ENCODE measurements at regions not wholly inside any gene's neighbourhood (a gene's known extent, or its start where the extent isn't known, plus 50 kb on each side); places are given as distances from the start of the nearest gene placed in this dataset.
A peak's percentile ranks its signal among the peaks of the same experiment; 100 is the strongest.
"Not testable (repeated sequence)": the region's sequence is repeated elsewhere in the genome, so short reads cannot be mapped to it uniquely, and the experiment has no call there.

- H3K4me1 ChIP-seq (ENCODE audit: control insufficient read depth, insufficient read depth, low read length) = no peaks in the 10 kb centered on the region
- H3K27me3 ChIP-seq (ENCODE audit: control insufficient read depth, insufficient read depth, low read length) = no peaks in the 10 kb centered on the region
- H3K27ac ChIP-seq (ENCODE audit: low read length) = no peak overlapping the region
- peak; percentile 16 for DNase-seq (ENCODE audit: low read depth, low spot score)
- no peak overlapping the region for H3K4me3 ChIP-seq (ENCODE audit: low read length)
- no peaks in the 10 kb centered on the region for H3K9me3 ChIP-seq (ENCODE audit: control insufficient read depth, insufficient read depth, low read length)
- H3K36me3 ChIP-seq (ENCODE audit: control insufficient read depth, insufficient read depth, low read length) = no peaks in the 10 kb centered on the region
- WGBS (ENCODE audit: insufficient coverage, insufficient read length) = no CpG with 5 or more reads among the region's 6 CpGs
Observed at GRCh38 chr12:9378430-9378835, 170.2 kb upstream of the PZP start.

- H3K4me1 ChIP-seq (ENCODE audit: control insufficient read depth, insufficient read depth, low read length) = no peaks in the 10 kb centered on the region
- no CpG with 5 or more reads among the region's 2 CpGs for WGBS (ENCODE audit: insufficient coverage, insufficient read length)
- peak; percentile 13 for DNase-seq (ENCODE audit: low read depth, low spot score)
Observed at GRCh38 chr12:9372202-9372601, 164.0 kb upstream of the PZP start.

GRCh38 chr12:9367828-9368227, 159.6 kb upstream of the PZP start:
- no peaks in the 10 kb centered on the region for H3K27me3 ChIP-seq (ENCODE audit: control insufficient read depth, insufficient read depth, low read length)
- H3K9me3 ChIP-seq (ENCODE audit: control insufficient read depth, insufficient read depth, low read length) = no peaks in the 10 kb centered on the region
- H3K4me1 ChIP-seq (ENCODE audit: control insufficient read depth, insufficient read depth, low read length) = peaks cover 5% of the 10 kb centered on the region; the same call in 1 of the 2 replicates
- H3K27ac ChIP-seq (ENCODE audit: low read length) = no peak overlapping the region
- WGBS (ENCODE audit: insufficient coverage, insufficient read length) = no CpG with 5 or more reads among the region's 5 CpGs
- no peak for DNase-seq (ENCODE audit: low read depth, low spot score)
- H3K4me3 ChIP-seq (ENCODE audit: low read length) = no peak overlapping the region
- no peaks in the 10 kb centered on the region for H3K36me3 ChIP-seq (ENCODE audit: control insufficient read depth, insufficient read depth, low read length)

More at GRCh38 chr12:9372202-9372601, 164.0 kb upstream of the PZP start:
- Histone ChIP-seq H3K36me3 (ENCODE audit: control insufficient read depth, insufficient read depth, low read length) (no peaks in the 10 kb centered on the region), H3K4me3 (ENCODE audit: low read length) (no peak overlapping the region), H3K9me3 (ENCODE audit: control insufficient read depth, insufficient read depth, low read length) (no peaks in the 10 kb centered on the region), H3K27ac (ENCODE audit: low read length) (no peak overlapping the region), H3K27me3 (ENCODE audit: control insufficient read depth, insufficient read depth, low read length) (no peaks in the 10 kb centered on the region)

- WGBS (ENCODE audit: insufficient coverage, insufficient read length) = no CpG with 5 or more reads among the region's 4 CpGs
- H3K27ac ChIP-seq (ENCODE audit: low read length) = no peak overlapping the region
Observed at GRCh38 chr12:9367201-9367600, 159.0 kb upstream of the PZP start.

GRCh38 chr12:9365296-9365695, 157.1 kb upstream of the PZP start:
- no CpG with 5 or more reads among the region's 2 CpGs for WGBS (ENCODE audit: insufficient coverage, insufficient read length)
- Histone ChIP-seq H3K4me1 (ENCODE audit: control insufficient read depth, insufficient read depth, low read length) (peaks cover 5% of the 10 kb centered on the region), H3K27ac (ENCODE audit: low read length) (no peak overlapping the region), H3K27me3 (ENCODE audit: control insufficient read depth, insufficient read depth, low read length) (no peaks in the 10 kb centered on the region), H3K9me3 (ENCODE audit: control insufficient read depth, insufficient read depth, low read length) (no peaks in the 10 kb centered on the region), H3K36me3 (ENCODE audit: control insufficient read depth, insufficient read depth, low read length) (no peaks in the 10 kb centered on the region), H3K4me3 (ENCODE audit: low read length) (no peak overlapping the region)
- DNase-seq (ENCODE audit: low read depth, low spot score) = no peak

More at GRCh38 chr12:9367201-9367600, 159.0 kb upstream of the PZP start:
- Histone ChIP-seq H3K9me3 (ENCODE audit: control insufficient read depth, insufficient read depth, low read length) (no peaks in the 10 kb centered on the region), H3K4me1 (ENCODE audit: control insufficient read depth, insufficient read depth, low read length) (peaks cover 5% of the 10 kb centered on the region; the same call in 1 of the 2 replicates), H3K36me3 (ENCODE audit: control insufficient read depth, insufficient read depth, low read length) (no peaks in the 10 kb centered on the region), H3K4me3 (ENCODE audit: low read length) (no peak overlapping the region), H3K27me3 (ENCODE audit: control insufficient read depth, insufficient read depth, low read length) (no peaks in the 10 kb centered on the region)
- DNase-seq (ENCODE audit: low read depth, low spot score) = no peak

- DNase-seq (ENCODE audit: low read depth, low spot score) = peak; percentile 55
- no CpG with 5 or more reads among the region's 13 CpGs for WGBS (ENCODE audit: insufficient coverage, insufficient read length)
- Histone ChIP-seq H3K9me3 (ENCODE audit: control insufficient read depth, insufficient read depth, low read length) (no peaks in the 10 kb centered on the region), H3K4me3 (ENCODE audit: low read length) (no peak overlapping the region), H3K36me3 (ENCODE audit: control insufficient read depth, insufficient read depth, low read length) (no peaks in the 10 kb centered on the region), H3K4me1 (ENCODE audit: control insufficient read depth, insufficient read depth, low read length) (peaks cover 5% of the 10 kb centered on the region), H3K27me3 (ENCODE audit: control insufficient read depth, insufficient read depth, low read length) (no peaks in the 10 kb centered on the region), H3K27ac (ENCODE audit: low read length) (no peak overlapping the region)
Observed at GRCh38 chr12:9364224-9365176, 156.3 kb upstream of the PZP start.

- no peak for DNase-seq (ENCODE audit: low read depth, low spot score)
- Histone ChIP-seq H3K9me3 (ENCODE audit: control insufficient read depth, insufficient read depth, low read length) (no peaks in the 10 kb centered on the region), H3K4me3 (ENCODE audit: low read length) (no peak overlapping the region), H3K4me1 (ENCODE audit: control insufficient read depth, insufficient read depth, low read length) (peaks cover 5% of the 10 kb centered on the region), H3K27me3 (ENCODE audit: control insufficient read depth, insufficient read depth, low read length) (no peaks in the 10 kb centered on the region), H3K27ac (ENCODE audit: low read length) (no peak overlapping the region), H3K36me3 (ENCODE audit: control insufficient read depth, insufficient read depth, low read length) (no peaks in the 10 kb centered on the region)
- WGBS (ENCODE audit: insufficient coverage, insufficient read length) = no CpG with 5 or more reads among the region's 6 CpGs
Observed at GRCh38 chr12:9363145-9363544, 154.9 kb upstream of the PZP start.

- no peak for DNase-seq (ENCODE audit: low read depth, low spot score)
- peaks cover 5% of the 10 kb centered on the region for H3K4me1 ChIP-seq (ENCODE audit: control insufficient read depth, insufficient read depth, low read length)
- H3K9me3 ChIP-seq (ENCODE audit: control insufficient read depth, insufficient read depth, low read length) = no peaks in the 10 kb centered on the region
- H3K36me3 ChIP-seq (ENCODE audit: control insufficient read depth, insufficient read depth, low read length) = no peaks in the 10 kb centered on the region
- no peaks in the 10 kb centered on the region for H3K27me3 ChIP-seq (ENCODE audit: control insufficient read depth, insufficient read depth, low read length)
- H3K4me3 ChIP-seq (ENCODE audit: low read length) = no peak overlapping the region
- WGBS (ENCODE audit: insufficient coverage, insufficient read length) = no CpG with 5 or more reads among the region's 12 CpGs
- no peak overlapping the region for H3K27ac ChIP-seq (ENCODE audit: low read length)
Observed at GRCh38 chr12:9361879-9362326, 153.7 kb upstream of the PZP start.

GRCh38 chr12:9354009-9354754, 146.0 kb upstream of the PZP start:
- not testable (repeated sequence) for H3K9me3 ChIP-seq (ENCODE audit: control insufficient read depth, insufficient read depth, low read length); H3K27me3 ChIP-seq (ENCODE audit: control insufficient read depth, insufficient read depth, low read length); DNase-seq (ENCODE audit: low read depth, low spot score); H3K36me3 ChIP-seq (ENCODE audit: control insufficient read depth, insufficient read depth, low read length); H3K4me1 ChIP-seq (ENCODE audit: control insufficient read depth, insufficient read depth, low read length); H3K27ac ChIP-seq (ENCODE audit: low read length); H3K4me3 ChIP-seq (ENCODE audit: low read length)
- no CpG with 5 or more reads among the region's 4 CpGs for WGBS (ENCODE audit: insufficient coverage, insufficient read length)

GRCh38 chr12:9351136-9351535, 142.9 kb upstream of the PZP start:
- Histone ChIP-seq H3K9me3 (ENCODE audit: control insufficient read depth, insufficient read depth, low read length) (peaks cover 2% of the 10 kb centered on the region), H3K36me3 (ENCODE audit: control insufficient read depth, insufficient read depth, low read length) (no peaks in the 10 kb centered on the region), H3K4me1 (ENCODE audit: control insufficient read depth, insufficient read depth, low read length) (no peaks in the 10 kb centered on the region), H3K27me3 (ENCODE audit: control insufficient read depth, insufficient read depth, low read length) (no peaks in the 10 kb centered on the region), H3K27ac (ENCODE audit: low read length) (no peak overlapping the region), H3K4me3 (ENCODE audit: low read length) (no peak overlapping the region)
- no peak for DNase-seq (ENCODE audit: low read depth, low spot score)
- no CpG with 5 or more reads among the region's 2 CpGs for WGBS (ENCODE audit: insufficient coverage, insufficient read length)
